Ovary (tissue), 7 donors: ENCODE measurements at regions not wholly inside any gene's neighbourhood (a gene's known extent, or its start where the extent isn't known, plus 50 kb on each side); places are given as distances from the start of the nearest gene placed in this dataset.

Experiments used
- DNase-seq, 5 donors: peaks; one replicate each; pipeline ENCODE4 v3.0.0-alpha.2; 2019 to 2020
- H3K27ac ChIP-seq, 2 donors: fragments of 200-600 bp; one replicate each; pipeline versions ENCODE4 v1.5.1 to v1.8.0; 2019 to 2022
- H3K27me3 ChIP-seq: fragments of 200-600 bp; one replicate; pipeline ENCODE4 v1.8.0; 2022
- H3K36me3 ChIP-seq: fragments of 200-600 bp; sonication (generic); one replicate; pipeline ENCODE4 v1.5.1; 2019
- H3K4me1 ChIP-seq: one replicate; pipeline ENCODE4 v1.8.1; 2013; ENCODE audit warnings: mild to moderate bottlenecking, moderate library complexity; ENCODE audit not compliant: insufficient read depth
- H3K4me3 ChIP-seq: fragments of 200-600 bp; sonication (generic); one replicate; pipeline ENCODE4 v1.5.1; 2017
- H3K9me3 ChIP-seq, 2 donors: fragments of 200-600 bp in 1 of 2; sonication (generic) in 1 of 2; one replicate each; pipeline versions ENCODE4 v1.5.1 to v1.8.1; 2013 to 2019; ENCODE audit warnings: mild to moderate bottlenecking in 1 of 2, moderate library complexity in 1 of 2
- EP300 ChIP-seq: sonication (generic); formaldehyde crosslinking; IDR thresholded peaks from one replicate; pipeline ENCODE4 v1.6.1; 2017; ENCODE audit warnings: antibody characterized with exemption
- POLR2A ChIP-seq: fragments of 450-650 bp; IDR thresholded peaks from one replicate; pipeline ENCODE4 v1.6.1; 2017; ENCODE audit warnings: antibody characterized with exemption, mild to moderate bottlenecking, moderate library complexity
- WGBS, 3 donors: extraction: QIAGEN DNeasy Blood & Tissue Kit in 1 of 3; methylation state at CpG; one replicate each; pipeline versions ENCODE4 v1.1.5 to v1.1.7; 2013 to 2017; 5-methylcytosine and 5-hydroxymethylcytosine counted together
- intact Hi-C, 4 donors: fragments of 100-400 bp; cut with DNase I; formaldehyde crosslinking; loops; one replicate each; pipeline versions ENCODE4 v1.11.0 to v1.15.1; 2022 to 2023
- TF ChIP-seq, protein P1 (sequence below), 3 donors: fragments of 450-650 bp in 2 of 3; fragments of 200-600 bp in 1 of 3; IDR thresholded peaks; one replicate each; pipeline versions ENCODE4 v1.5.1 to v1.8.0; 2016 to 2022; ENCODE audit warnings: antibody characterized with exemption in 3 of 3, mild to moderate bottlenecking in 1 of 3
- donor health status: DM: no; HTN: no; CAD: no; lungs with moderate emphysema.
- donor health status: DM: no; HTN: no; CAD: no.
- donor health status: Bipolar disorder and iron deficiency.
- donor health status: DM: no; HTN: no; CAD: no.
- donor health status: DM: yes; HTN: yes; CAD: no.

- no peak overlapping the region for H3K27ac ChIP-seq
- no peaks in the 10 kb centered on the region for H3K36me3 ChIP-seq
- no peaks in the 10 kb centered on the region for H3K27me3 ChIP-seq
- TF ChIP-seq POLR2A = no peak
- TF ChIP-seq, protein P1, sequence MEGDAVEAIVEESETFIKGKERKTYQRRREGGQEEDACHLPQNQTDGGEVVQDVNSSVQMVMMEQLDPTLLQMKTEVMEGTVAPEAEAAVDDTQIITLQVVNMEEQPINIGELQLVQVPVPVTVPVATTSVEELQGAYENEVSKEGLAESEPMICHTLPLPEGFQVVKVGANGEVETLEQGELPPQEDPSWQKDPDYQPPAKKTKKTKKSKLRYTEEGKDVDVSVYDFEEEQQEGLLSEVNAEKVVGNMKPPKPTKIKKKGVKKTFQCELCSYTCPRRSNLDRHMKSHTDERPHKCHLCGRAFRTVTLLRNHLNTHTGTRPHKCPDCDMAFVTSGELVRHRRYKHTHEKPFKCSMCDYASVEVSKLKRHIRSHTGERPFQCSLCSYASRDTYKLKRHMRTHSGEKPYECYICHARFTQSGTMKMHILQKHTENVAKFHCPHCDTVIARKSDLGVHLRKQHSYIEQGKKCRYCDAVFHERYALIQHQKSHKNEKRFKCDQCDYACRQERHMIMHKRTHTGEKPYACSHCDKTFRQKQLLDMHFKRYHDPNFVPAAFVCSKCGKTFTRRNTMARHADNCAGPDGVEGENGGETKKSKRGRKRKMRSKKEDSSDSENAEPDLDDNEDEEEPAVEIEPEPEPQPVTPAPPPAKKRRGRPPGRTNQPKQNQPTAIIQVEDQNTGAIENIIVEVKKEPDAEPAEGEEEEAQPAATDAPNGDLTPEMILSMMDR (IDR thresholded peaks at IDR 0.05) = no peak
- TF ChIP-seq EP300 = no peak
- no peaks in the 10 kb centered on the region for H3K9me3 ChIP-seq
- DNase-seq = no peak
- H3K4me1 ChIP-seq = no peaks in the 10 kb centered on the region
- WGBS, 3 donors = 95 to 98% (median 97%) methylated on average over 4 of the region's 4 CpGs
- H3K4me3 ChIP-seq = no peak overlapping the region
- intact Hi-C loops = no loop called here
Measured at GRCh38 chr12:23210573-23210972, 585.6 kb downstream of the ETNK1 start.

DNA sequence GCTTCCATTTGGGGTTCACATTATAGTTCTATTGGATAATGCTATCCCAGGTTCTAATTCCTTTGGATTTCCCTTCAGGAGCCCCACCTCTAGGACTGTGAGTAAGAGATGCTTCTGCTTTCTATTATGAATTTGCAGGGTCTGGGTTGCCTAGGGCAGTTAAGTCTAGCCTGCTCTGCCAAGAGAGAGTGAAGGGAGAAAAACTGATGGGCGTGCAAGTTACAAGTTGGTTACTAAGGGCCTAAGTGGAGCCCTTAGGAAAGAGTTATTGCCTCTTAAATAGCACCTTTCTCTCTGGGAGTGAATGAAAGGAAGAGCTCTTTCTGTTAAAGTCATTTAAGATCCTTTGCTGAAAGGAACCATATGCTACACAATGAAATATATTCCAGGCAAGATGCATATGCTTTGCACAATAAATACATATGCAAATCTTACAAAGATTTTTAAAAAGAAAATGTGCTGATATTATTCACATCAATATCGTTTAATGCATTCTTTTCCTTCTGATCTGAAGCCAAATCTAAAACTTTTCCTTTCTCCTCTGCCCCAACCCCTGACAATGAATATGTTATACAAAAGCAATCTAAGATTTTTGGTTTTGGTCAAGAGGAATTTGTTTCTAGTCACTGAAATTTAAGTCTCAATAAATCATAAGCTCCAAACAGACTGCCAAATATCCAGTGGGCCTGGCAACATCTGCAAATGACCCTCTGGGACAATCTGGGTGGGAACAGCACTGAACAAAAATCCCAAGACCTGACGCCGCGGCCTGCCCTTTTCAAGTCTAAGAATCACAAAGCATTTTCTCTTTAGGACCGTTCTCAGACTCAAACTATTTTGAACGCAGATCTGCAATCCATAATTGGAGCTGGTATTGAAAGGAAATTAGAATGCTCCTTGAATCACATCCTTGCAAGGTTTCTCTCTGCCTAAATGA, 586.7 kb downstream of the ETNK1 start:
- H3K27me3 ChIP-seq = no peaks in the 10 kb centered on the region
- no peak overlapping the region for H3K27ac ChIP-seq
- TF ChIP-seq EP300 = no peak
- TF ChIP-seq POLR2A = no peak
- TF ChIP-seq, protein P1 (IDR thresholded peaks at IDR 0.05) = no peak
- no peaks in the 10 kb centered on the region for H3K4me1 ChIP-seq
- no peaks in the 10 kb centered on the region for H3K36me3 ChIP-seq
- no peak overlapping the region for H3K4me3 ChIP-seq
- 56 to 65% (median 65%) methylated on average over 7 of the region's 7 CpGs for WGBS, 3 donors
- no peak for DNase-seq
- intact Hi-C loops = no loop called here
- no peaks in the 10 kb centered on the region for H3K9me3 ChIP-seq

GRCh38 chr12:23217158-23217557, 592.2 kb downstream of the ETNK1 start:
- H3K9me3 ChIP-seq = no peaks in the 10 kb centered on the region
- H3K27ac ChIP-seq = no peak overlapping the region
- TF ChIP-seq EP300 (no peak), POLR2A (no peak)
- TF ChIP-seq, protein P1 (IDR thresholded peaks at IDR 0.05) = no peak
- H3K4me3 ChIP-seq = no peak overlapping the region
- no peaks in the 10 kb centered on the region for H3K4me1 ChIP-seq
- H3K27me3 ChIP-seq = no peaks in the 10 kb centered on the region
- DNase-seq = no peak
- H3K36me3 ChIP-seq = no peaks in the 10 kb centered on the region
- intact Hi-C loops = no loop called here

DNA sequence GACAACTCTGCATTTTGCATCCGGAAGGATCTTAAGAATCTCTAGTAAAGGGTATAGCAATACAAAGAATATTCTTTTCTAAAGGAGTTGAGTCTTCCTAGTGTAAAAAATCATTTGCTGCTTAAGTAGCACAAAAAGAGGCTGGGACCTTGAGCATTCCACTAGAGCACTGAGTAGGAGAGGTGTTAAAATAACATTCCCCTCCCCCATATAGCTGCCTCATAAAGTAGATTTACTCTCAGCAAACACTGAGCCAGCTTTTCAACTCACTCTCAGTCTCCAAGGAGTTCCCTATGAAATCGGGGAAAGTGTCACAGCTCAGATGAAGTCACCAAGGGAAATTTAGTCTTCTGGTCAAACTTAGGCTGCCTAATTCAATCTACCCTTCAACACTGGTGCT, 592.7 kb downstream of the ETNK1 start:
- Histone ChIP-seq H3K4me3 (no peak overlapping the region), H3K4me1 (no peaks in the 10 kb centered on the region), H3K36me3 (no peaks in the 10 kb centered on the region), H3K9me3 (no peaks in the 10 kb centered on the region), H3K27ac (no peak overlapping the region), H3K27me3 (no peaks in the 10 kb centered on the region)
- WGBS, 3 donors = 44 to 61% (median 54%) methylated on average over 2 of the region's 2 CpGs
- TF ChIP-seq, protein P1 (IDR thresholded peaks at IDR 0.05) = no peak
- no peak for TF ChIP-seq EP300
- TF ChIP-seq POLR2A = no peak
- intact Hi-C loops = no loop called here
- no peak for DNase-seq
